Liver (tissue), 3 donors: ENCODE measurements at regions not wholly inside any gene's neighbourhood (a gene's known extent, or its start where the extent isn't known, plus 50 kb on each side); places are given as distances from the start of the nearest gene placed in this dataset.

Experiments used
- EGR1 ChIP-seq, 2 donors: IDR thresholded peaks; 2 replicates each; pipeline ENCODE4 v1.6.1; 2016 to 2018; ENCODE audit warnings: antibody characterized with exemption in 2 of 2, low read depth in 2 of 2
- FOXA1 ChIP-seq: IDR thresholded peaks from 2 replicates; pipeline ENCODE4 v1.6.1; 2016; ENCODE audit warnings: antibody characterized with exemption
- HNF4G ChIP-seq: IDR thresholded peaks from 2 replicates; pipeline ENCODE4 v1.6.1; 2016; ENCODE audit warnings: antibody characterized with exemption
- JUND ChIP-seq, 2 donors: IDR thresholded peaks; 2 replicates each; pipeline ENCODE4 v1.6.1; 2016; ENCODE audit warnings: antibody characterized with exemption in 2 of 2
- RAD21 ChIP-seq, 2 donors: IDR thresholded peaks; 2 replicates each; pipeline ENCODE4 v1.6.1; 2016; ENCODE audit warnings: antibody characterized with exemption in 2 of 2, mild to moderate bottlenecking in 2 of 2
- RXRA ChIP-seq, 2 donors: IDR thresholded peaks; 2 replicates each; pipeline ENCODE4 v1.6.1; 2017 to 2018; ENCODE audit warnings: antibody characterized with exemption in 2 of 2, mild to moderate bottlenecking in 1 of 2
- TAF1 ChIP-seq: conservative IDR thresholded peaks from 2 replicates; pipeline ENCODE4 v1.6.1; 2016; ENCODE audit warnings: antibody characterized with exemption, mild to moderate bottlenecking
- YY1 ChIP-seq: IDR thresholded peaks from 2 replicates; pipeline ENCODE4 v1.6.1; 2016; ENCODE audit warnings: antibody characterized with exemption, mild to moderate bottlenecking
- TF ChIP-seq, protein P1 (sequence below): IDR thresholded peaks from 2 replicates; pipeline ENCODE4 v1.6.1; 2016; ENCODE audit warnings: antibody characterized with exemption
- TF ChIP-seq, protein P2 (sequence below): fragments of 150-350 bp; IDR thresholded peaks from 2 replicates; pipeline ENCODE4 v1.5.1; 2017; ENCODE audit warnings: improper control_type of control experiment, low read depth, low read length; ENCODE audit not compliant: missing input control
- TF ChIP-seq, protein P3 (sequence below): IDR thresholded peaks from 2 replicates; pipeline ENCODE4 v1.6.1; 2016; ENCODE audit warnings: antibody characterized with exemption
- TF ChIP-seq, protein P4 (sequence below): IDR thresholded peaks from 2 replicates; pipeline ENCODE4 v1.6.1; 2016; ENCODE audit warnings: antibody characterized with exemption, mild to moderate bottlenecking
- TF ChIP-seq, protein P5 (sequence below): IDR thresholded peaks from 2 replicates; pipeline ENCODE4 v1.6.1; 2016; ENCODE audit warnings: antibody characterized with exemption
- donor health status: healthy.
- donor health status: healthy.

DNA sequence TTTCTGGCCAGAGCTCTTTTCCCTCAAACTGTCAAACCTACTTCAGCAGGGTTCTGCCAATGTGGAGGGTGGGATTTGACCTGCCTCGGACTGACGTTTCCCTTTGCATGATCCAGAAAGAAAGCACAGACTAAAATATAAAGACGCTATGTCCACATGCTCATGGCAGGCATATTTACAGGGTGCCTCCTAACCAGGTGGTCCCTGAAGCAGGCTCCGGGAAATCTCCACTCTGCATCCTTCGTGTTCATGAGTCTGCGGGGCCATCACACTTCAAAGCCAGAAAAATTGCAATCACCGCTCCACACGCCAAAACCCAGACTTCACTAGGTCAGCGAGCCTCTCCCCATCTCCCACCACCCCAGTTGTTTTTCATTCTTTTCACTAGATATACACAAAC lies 143.3 kb upstream of the IGF1R start:
- TF ChIP-seq, protein P1, sequence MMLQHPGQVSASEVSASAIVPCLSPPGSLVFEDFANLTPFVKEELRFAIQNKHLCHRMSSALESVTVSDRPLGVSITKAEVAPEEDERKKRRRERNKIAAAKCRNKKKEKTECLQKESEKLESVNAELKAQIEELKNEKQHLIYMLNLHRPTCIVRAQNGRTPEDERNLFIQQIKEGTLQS = no peak
- TF ChIP-seq, protein P2, sequence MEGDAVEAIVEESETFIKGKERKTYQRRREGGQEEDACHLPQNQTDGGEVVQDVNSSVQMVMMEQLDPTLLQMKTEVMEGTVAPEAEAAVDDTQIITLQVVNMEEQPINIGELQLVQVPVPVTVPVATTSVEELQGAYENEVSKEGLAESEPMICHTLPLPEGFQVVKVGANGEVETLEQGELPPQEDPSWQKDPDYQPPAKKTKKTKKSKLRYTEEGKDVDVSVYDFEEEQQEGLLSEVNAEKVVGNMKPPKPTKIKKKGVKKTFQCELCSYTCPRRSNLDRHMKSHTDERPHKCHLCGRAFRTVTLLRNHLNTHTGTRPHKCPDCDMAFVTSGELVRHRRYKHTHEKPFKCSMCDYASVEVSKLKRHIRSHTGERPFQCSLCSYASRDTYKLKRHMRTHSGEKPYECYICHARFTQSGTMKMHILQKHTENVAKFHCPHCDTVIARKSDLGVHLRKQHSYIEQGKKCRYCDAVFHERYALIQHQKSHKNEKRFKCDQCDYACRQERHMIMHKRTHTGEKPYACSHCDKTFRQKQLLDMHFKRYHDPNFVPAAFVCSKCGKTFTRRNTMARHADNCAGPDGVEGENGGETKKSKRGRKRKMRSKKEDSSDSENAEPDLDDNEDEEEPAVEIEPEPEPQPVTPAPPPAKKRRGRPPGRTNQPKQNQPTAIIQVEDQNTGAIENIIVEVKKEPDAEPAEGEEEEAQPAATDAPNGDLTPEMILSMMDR = no peak
- TF ChIP-seq, protein P3, sequence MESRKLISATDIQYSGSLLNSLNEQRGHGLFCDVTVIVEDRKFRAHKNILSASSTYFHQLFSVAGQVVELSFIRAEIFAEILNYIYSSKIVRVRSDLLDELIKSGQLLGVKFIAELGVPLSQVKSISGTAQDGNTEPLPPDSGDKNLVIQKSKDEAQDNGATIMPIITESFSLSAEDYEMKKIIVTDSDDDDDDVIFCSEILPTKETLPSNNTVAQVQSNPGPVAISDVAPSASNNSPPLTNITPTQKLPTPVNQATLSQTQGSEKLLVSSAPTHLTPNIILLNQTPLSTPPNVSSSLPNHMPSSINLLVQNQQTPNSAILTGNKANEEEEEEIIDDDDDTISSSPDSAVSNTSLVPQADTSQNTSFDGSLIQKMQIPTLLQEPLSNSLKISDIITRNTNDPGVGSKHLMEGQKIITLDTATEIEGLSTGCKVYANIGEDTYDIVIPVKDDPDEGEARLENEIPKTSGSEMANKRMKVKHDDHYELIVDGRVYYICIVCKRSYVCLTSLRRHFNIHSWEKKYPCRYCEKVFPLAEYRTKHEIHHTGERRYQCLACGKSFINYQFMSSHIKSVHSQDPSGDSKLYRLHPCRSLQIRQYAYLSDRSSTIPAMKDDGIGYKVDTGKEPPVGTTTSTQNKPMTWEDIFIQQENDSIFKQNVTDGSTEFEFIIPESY = no peak
- no peak for TF ChIP-seq YY1
- no peak for TF ChIP-seq EGR1 (IDR thresholded peaks at IDR 0.05; ENCODE audit: low read depth in 2 of 2)
- TF ChIP-seq, protein P4, sequence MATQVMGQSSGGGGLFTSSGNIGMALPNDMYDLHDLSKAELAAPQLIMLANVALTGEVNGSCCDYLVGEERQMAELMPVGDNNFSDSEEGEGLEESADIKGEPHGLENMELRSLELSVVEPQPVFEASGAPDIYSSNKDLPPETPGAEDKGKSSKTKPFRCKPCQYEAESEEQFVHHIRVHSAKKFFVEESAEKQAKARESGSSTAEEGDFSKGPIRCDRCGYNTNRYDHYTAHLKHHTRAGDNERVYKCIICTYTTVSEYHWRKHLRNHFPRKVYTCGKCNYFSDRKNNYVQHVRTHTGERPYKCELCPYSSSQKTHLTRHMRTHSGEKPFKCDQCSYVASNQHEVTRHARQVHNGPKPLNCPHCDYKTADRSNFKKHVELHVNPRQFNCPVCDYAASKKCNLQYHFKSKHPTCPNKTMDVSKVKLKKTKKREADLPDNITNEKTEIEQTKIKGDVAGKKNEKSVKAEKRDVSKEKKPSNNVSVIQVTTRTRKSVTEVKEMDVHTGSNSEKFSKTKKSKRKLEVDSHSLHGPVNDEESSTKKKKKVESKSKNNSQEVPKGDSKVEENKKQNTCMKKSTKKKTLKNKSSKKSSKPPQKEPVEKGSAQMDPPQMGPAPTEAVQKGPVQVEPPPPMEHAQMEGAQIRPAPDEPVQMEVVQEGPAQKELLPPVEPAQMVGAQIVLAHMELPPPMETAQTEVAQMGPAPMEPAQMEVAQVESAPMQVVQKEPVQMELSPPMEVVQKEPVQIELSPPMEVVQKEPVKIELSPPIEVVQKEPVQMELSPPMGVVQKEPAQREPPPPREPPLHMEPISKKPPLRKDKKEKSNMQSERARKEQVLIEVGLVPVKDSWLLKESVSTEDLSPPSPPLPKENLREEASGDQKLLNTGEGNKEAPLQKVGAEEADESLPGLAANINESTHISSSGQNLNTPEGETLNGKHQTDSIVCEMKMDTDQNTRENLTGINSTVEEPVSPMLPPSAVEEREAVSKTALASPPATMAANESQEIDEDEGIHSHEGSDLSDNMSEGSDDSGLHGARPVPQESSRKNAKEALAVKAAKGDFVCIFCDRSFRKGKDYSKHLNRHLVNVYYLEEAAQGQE = no peak
- TF ChIP-seq, protein P5, sequence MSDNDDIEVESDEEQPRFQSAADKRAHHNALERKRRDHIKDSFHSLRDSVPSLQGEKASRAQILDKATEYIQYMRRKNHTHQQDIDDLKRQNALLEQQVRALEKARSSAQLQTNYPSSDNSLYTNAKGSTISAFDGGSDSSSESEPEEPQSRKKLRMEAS = no peak
- TF ChIP-seq RXRA (IDR thresholded peaks at IDR 0.05) = no peak
- no peak for TF ChIP-seq TAF1
- no peak for TF ChIP-seq RAD21 (IDR thresholded peaks at IDR 0.05)
- TF ChIP-seq HNF4G = no peak
- no peak for TF ChIP-seq FOXA1
- no peak for TF ChIP-seq JUND (IDR thresholded peaks at IDR 0.05)
